NCI-H69 (cell line): ENCODE measurements at regions not wholly inside any gene's neighbourhood (a gene's known extent, or its start where the extent isn't known, plus 50 kb on each side); places are given as distances from the start of the nearest gene placed in this dataset.
"Not testable (repeated sequence)": the region's sequence is repeated elsewhere in the genome, so short reads cannot be mapped to it uniquely, and the experiment has no call there.

Experiments used
- DNase-seq: peaks from one replicate; lab custom pipeline; 2025; lab: John Stamatoyannopoulos, UW

DNA sequence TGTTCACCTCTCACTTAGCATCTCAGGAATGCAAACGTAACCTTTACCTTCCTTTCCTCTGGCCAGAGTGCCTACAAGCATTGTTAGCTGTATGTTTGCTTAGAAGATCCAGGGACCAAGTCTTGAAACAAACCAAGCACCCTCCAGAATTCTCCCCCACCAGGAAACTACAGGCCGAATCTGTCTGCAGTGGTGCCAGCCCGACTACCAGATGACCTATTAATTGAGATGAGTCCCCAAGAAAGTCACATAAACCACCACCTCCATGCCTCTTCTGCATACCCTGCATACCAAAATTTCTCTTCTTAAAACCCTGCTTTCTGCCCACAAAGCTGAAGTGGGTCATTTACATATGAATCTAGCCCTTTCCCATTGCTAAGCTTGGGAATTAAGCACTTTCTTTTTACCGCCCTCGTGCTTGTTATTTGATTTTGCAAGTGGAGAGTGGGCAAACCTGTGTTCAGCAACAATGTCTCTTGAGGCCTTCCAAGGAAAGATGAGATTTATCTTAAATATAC, 1239.1 kb downstream of the CDH12 start:
- no peak for DNase-seq

DNA sequence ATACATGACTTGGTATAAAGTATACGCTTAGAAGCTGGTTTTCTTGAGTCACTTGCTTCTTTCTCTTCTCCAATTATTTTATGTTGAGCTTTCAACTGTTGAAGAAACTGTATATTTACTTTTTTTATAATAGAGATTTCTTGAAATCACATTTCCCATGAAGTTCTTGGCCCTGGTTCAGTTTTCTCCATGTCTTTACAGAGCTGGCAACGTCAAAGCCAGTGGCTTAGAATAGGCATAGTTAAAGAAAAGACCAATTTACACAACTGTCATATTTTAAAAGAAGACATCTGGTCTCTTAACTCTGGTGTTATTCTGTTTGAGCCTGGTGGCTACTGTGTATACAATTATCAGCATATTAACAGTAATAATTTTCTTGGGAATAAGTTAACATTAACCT, 1249.3 kb downstream of the CDH12 start:
- peak; percentile 39 for DNase-seq

DNA sequence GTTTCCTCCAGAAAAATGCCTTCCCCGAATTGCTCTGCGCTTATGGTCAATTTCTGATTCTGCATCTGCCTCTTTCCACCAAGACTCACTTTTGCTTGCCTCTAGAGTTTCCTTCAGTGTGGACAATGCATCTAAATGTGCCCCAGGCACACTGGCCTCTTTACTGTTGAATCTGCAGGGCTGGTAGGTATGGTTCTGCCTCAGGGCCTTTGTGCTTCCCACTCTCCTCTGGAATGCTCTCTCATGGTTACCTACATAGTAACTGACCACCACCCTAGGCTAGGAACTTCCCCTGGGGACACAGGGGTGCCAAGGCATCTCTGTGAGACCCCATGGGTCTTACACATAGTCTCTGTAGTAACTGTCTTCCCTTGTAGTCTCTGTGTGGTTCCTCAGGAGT, 1258.6 kb downstream of the CDH12 start:
- DNase-seq = peak; percentile 57

DNA sequence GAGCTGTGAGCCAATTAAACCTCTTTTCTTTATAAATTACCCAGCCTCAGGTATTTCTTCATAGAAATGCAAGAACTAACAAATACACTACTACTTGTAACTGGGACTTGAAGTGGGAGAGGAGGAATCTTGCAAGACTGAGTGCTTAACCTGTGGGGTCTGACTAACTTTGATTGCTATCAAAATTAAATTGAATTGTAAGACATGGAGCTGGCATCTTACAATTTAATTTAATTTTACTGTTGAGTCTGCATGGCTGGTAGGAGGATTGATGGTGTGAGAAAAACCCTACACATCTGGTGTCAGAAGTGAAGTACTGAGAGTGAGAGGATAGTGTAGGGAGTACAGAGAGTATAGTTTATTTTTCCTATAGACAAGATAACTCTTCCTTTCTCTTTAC, 1259.9 kb downstream of the CDH12 start:
- no peak for DNase-seq

DNA sequence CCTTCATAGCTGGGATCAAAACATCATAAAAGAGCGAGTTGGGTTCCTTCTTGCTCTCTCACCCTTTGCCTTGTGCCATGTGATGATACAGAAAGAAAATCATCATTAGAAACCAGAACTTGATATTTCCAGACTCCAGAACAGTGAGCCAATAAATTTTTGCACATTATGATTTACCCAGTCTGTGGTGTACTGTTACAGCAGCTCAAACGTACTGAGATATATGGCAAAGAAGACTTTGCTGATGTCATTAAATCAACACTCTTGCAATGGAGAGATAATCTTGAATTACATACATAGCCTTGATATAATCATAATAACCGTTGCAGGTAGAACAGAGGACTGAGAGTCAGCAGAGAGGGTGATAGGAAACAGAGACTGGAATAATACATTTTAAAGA, 1271.6 kb downstream of the CDH12 start:
- DNase-seq = peak; percentile 37

DNA sequence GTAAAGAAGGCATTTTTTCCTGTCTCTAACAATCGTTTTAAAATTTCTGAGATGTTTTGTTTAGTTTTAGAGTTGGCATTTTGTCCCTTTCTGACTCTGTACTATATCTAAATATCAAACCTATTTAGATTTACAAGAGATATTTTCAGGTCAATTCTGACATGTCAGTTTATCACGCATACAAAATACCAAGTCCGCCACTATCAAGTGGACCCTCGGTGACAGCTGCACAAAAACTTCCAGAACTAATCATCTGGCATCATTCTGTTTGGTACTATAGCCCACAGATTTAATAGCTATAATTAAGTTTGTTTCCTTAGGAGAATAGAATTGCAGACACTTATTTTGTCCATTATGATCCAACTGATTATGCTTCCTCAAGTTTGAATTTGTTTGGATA, 1278.2 kb downstream of the CDH12 start:
- DNase-seq = peak; percentile 93

DNA sequence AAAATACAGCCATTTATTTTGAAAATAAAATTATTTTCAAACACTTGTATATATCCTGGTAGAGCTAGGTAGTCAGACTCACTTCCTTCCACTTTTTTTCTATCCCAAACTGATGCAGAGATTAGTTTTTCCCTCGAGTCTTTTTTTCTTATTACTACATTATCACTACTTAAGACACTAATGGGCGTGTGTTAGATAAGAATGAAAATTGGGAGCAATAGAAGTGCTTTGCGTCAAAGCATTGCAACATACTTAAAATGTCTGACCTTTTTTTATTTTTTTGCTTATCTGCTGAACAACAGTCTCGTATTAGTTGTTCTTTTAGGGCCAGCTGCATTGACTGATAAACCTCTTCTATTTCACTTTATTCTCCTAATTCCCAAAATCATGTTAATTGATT, 1278.7 kb downstream of the CDH12 start:
- DNase-seq = peak; percentile 41

DNA sequence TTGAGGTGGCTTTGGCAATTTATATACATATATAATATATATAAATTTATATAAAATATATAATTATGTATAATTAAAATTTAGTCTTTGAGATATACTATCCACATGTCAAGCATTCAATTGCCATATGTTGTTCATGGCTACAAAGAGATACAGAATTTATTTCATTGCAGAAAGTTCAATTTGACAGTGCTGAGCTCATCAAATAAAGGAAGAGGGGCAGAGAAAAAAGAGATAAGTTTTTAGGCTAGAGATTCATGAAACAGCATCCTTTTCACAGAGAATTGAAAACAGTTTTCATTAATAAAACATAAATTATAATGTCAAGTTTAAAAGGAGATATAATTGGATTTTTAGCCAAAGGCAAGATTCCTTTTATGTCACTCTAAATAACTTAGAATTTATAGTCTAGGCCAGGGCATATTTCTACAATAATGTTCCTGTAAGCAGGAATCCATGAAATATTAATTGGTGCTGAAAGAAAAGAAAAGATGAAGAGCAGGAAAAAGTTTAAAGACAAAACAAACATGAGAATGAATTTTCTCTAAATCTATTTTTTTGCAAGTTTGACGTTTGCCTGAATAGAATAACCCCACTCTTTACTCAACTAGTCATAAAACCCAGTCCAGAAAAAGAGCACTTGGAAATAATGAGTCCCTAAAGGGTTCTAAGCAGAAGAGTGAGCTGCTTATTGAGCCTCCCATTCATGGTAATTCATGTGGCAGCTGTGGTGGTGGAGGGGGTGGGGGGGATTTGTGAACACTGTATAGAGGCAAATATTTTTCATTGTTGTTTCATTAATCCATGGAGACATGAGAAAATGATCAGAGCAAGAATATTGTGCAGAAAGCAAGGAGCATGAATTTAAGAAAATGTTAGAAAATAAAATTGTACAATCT, 1279.5 kb downstream of the CDH12 start:
- peak; percentile 87 for DNase-seq

DNA sequence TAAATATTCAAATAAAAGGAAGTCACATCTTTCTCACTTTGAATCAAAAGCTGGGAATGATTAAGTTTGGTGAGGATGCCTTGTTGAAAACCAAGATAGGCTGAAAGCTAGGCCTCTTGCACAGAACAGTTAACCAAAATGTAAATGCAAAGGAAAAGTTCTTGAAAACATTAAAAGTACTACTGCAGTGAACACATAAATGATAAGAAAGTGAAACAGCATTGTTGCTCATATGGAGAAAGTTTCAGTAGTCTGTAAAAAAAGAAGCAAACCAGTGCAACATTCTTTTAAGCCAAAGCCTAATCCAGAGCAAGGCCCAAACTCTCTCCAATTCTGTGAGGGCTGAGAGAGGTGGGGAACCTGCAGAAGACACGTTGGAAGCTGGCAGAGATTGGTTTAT, 1281.9 kb downstream of the CDH12 start:
- DNase-seq = not testable (repeated sequence)

DNA sequence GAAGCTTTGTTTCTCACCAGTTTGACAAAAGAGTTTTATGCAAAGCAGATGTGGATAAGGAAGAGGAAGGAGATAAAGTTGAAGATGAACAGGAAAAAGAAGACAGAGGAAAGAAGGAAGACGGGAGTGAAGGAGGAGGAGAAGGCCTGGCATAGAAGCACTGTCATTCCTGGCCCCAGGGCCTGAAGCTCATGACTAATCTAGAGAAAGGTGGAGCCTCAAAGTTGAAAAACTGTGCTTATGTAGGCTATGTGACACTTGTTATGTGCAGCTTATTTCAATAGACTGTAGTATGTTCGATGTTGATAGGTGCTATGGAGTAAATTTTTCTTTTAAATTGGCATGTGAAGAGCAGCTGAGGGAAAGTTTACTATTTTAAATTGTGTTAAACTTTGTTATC, 1294.0 kb downstream of the CDH12 start:
- DNase-seq = not testable (repeated sequence)

DNA sequence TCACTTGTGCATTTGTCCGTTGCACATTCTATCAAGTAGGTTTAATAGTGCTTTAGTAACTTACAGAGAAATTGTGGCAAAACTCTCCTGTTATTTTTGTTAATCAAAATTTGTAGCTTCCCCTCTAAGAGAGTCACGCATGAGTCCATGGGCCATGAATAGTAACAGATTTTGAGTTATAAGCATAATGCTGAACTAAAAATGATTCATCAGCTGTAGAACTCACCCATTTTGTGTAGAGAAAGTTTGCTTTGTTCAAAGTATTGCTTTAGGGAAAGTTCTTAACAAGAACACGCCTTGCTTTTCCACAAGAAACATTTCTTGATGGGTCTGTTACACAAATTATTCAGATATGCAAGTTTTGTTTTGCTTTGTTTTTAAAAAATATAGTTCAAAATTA, 1300.9 kb downstream of the CDH12 start:
- not testable (repeated sequence) for DNase-seq

DNA sequence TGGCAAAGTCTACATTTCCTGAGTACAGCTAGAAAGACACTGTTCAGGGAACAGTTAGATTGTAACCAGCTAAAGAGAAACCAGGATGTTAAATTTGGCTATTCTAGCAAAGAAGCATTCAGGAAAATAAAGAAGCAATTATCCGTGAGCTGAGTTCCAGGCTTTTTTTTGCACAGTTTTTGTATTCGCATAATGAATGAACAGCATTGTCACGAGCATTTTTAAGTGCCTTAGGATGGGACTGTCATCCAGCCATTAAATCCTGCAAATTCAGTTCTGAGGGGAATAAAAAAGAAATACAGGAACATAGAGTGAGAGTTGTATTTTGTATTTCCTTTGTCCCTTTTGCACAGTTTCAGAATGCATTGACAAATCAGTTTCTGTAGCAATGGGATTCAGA, 1302.2 kb downstream of the CDH12 start:
- not testable (repeated sequence) for DNase-seq

DNA sequence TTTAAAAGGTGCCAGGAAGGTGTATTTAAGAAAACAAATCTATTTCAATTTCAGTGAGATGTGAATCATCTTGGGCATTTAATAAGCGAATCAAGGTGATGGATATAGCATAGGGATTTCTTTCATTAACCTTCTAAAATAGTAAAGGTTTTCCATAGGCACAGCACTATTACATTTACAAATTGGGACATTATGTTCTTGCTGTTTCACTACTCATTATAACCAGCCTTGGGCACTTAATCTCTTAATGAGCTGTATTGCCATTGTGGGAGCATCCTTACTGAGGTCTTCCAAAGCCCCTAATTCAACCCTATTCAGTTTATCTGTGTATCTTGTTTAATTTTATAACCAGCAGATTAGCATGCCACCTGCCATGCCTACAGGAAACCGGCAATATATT, 1305.5 kb downstream of the CDH12 start:
- DNase-seq = not testable (repeated sequence)

DNA sequence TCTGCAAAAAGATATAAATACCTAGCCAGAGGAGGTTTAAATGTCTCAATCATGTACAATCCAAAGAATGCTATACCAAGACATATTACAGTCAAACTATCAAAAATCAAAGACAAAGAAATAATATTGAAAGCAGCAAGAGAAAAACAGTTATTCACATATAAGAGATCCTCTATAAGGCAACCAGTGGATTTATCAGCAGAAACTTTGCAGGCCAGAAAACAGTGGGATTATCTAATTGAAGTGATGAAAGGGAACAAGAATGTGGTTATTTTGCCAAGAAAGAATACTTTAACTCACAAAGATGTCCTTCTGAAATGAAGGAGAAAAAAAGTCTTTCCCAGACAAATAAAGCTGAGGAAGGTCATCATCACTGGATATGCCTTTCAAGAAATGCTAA, 1318.0 kb downstream of the CDH12 start:
- not testable (repeated sequence) for DNase-seq

DNA sequence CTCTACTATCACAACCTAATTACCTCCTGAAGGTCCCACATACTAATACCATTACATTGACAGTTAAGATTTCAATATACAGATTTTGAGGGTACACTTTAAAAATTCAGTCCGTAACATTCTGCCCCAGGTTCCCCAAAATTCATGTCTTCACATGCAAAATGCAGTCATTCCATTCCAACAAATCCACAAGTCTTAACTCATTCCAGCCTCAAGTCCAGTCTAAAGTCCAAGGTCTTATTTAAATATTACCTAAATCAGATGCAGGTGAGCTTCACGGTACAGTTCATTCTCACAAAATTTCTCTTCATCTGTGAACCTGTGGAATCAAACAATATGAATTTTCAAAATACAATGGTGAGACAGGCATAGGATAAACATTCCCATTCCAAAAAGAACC, 1332.0 kb downstream of the CDH12 start:
- DNase-seq = not testable (repeated sequence)

DNA sequence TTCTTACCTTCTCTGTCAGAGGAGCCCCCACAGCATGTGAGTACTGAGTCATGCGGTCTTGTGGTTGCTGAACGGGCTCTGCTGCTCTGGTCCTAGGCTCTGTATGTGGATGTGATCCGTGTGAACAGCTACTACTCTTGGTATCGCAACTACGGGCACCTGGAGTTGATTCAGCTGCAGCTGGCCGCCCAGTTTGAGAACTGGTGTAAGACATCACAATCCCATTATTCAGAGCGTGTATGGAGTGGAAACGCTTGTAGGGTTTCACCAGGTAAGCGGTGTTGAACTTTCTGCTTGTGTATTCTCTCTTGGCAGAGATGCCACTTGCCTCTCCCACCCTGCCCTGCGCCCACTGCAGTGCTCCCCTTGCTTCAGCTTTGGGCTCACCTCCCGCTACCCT, 1356.2 kb downstream of the CDH12 start:
- not testable (repeated sequence) for DNase-seq

DNA sequence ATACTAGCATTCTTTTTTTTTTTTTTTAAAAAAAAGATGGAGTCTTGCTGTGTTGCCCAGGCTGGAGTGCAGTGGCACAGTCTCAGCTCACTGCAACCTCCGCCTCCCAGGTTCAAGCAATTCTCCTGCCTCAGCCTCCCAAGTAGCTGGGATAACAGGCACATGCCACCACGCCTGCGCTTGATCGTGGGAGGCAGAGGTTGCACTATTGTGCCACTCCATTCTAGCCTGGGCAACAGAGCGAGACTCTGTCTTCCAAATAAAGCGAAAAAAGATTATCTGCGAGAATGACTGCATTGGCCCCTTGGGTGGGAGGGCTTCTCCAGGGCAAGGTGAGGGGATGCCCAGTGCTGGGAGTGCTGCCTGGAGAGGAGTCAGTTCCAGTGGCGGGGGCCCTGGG, 1357.1 kb downstream of the CDH12 start:
- not testable (repeated sequence) for DNase-seq

DNA sequence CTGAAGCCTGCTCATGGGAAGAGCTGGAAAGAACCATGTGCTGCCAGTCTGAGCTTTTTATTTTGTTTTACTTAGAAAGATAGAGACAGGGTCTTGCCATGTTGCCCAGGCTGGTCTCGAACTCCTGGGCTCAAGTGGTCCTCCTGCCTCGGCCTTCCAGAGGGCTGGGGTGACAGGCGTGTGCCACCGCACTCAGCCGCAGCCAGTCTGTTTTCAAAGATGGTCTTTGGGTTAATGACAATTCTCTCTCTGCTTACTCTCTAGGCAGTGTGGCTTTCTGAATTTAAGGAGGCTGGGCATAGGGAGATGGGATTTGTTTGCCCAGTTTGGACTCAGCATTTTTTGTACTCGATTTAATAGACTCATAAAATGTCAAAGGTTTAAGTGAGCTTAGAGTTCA, 1357.9 kb downstream of the CDH12 start:
- not testable (repeated sequence) for DNase-seq

DNA sequence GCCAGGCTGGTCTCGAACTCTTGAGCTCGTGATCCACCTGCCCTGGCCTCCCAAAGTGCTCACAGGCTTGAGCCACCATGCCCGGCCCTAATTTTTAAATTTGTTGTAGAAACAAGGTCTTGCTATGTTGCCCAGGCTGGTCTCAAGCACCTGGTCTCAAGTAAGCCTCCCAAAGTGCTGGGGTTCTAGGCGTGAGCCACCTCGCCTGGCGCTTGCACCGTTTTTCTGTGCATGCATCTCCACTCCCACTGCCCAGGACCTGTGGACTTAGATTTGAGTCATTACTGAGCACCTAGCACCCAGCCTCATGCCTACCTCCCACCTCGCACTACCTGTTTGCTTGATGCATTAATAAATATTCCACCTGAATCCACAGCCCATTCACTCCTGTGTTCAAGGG, 1359.1 kb downstream of the CDH12 start:
- DNase-seq = not testable (repeated sequence)

DNA sequence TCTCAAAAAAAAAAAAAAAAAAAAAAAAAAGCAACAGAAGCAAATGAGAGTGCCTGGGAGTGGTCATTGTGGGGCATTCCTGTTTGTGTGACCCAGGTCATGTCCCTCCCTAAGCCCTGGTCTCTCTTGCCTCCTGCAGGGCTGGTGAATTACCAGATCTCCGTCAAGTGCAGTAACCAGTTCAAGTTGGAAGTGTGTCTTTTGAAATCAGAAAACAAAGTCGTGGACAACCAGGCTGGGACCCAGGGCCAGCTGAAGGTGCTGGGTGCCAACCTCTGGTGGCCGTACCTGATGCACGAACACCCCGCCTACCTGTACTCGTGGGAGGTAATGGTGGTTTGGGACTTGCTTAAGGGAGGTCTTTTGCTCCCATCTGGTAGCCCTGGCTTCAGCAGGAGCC, 1362.0 kb downstream of the CDH12 start:
- DNase-seq = not testable (repeated sequence)

DNA sequence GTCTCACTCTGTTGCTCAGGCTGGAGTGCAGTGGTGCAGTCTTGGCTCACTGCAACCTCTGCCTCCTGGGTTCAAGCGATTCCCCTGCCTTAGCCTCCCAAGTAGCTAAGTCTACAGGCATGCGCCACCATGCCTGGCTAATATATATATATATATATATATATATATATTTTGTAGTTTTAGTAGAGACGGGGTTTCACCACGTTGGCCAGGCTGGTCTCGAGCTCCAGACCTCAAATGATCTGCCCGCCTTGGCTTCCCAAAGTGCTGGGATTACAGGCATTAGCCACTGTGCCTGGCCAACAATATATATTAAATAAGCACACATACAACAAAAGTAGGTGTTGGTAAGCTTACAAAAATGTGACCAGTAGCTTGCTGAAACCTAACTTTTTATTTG, 1364.3 kb downstream of the CDH12 start:
- DNase-seq = not testable (repeated sequence)

DNA sequence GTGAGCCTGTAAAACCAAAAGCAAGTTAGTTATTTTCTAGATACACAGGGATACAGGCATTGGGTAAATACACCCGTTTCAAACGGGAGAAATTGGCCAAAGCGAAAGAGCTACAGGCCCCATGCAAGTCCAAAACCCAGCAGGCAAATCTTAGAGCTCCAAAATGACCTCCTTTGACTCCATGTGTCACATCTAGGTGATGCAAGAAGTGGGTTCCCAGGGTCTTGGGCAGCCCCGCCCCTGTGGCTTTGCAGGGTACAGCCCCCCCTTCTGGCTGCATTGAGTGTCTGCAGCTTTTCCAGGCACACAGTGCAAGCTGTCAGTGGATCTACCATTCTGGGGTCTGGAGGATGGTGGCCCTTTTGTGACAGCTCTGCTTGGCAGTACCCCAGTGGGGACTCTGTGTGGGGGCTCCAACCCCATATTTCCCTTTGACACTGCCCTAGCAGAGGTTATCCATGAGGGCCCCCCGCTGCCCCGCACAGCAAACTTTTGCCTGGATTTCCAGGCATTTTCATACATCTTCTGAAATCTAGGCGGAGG, 1367.6 kb downstream of the CDH12 start:
- not testable (repeated sequence) for DNase-seq

DNA sequence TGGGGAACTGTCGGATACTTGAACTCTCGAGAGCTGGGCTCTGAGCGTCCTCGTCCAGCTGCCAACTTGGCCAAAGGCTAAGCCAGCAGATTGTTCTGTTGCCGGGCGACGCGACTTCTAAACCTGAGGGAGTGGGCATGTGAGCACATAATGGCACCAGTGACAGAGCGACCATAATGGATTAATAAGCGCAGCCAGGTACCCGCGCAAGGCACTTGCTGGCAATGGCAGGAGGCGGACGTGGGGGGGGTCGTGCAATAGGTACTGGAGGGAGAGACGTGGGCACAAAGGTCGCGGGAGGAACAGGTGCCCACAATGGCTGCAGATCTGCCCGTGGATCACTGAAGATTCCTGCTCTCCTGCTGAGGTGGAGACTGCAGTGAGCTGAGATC, 1368.7 kb downstream of the CDH12 start:
- not testable (repeated sequence) for DNase-seq
